Neutrophil (primary cell): ENCODE measurements at regions not wholly inside any gene's neighbourhood (a gene's known extent, or its start where the extent isn't known, plus 50 kb on each side); places are given as distances from the start of the nearest gene placed in this dataset.

Experiments
- H3K27ac ChIP-seq: fragments of 200-600 bp; sonication (generic); 2 replicates; pipeline ENCODE4 v1.5.1; 2016; ENCODE audit warnings: mild to moderate bottlenecking, moderate library complexity
- H3K27me3 ChIP-seq: fragments of 200-600 bp; sonication (generic); 2 replicates; pipeline ENCODE4 v1.6.0; 2016; ENCODE audit warnings: mild to moderate bottlenecking
- H3K36me3 ChIP-seq: fragments of 200-600 bp; sonication (generic); 2 replicates; pipeline ENCODE4 v1.5.1; 2017
- H3K4me1 ChIP-seq, 2 experiments: fragments of 200-600 bp in 1 of 2; sonication (generic) in 1 of 2; 1 replicate in 1 of 2; 2 replicates in 1 of 2; pipeline versions ENCODE4 v1.5.1 to v1.6.1; 2013 to 2016; ENCODE audit warnings: low read depth in 1 of 2, low read length in 1 of 2, mild to moderate bottlenecking in 1 of 2, moderate library complexity in 1 of 2; ENCODE audit not compliant: control insufficient read depth in 1 of 2, insufficient read depth in 1 of 2
- H3K4me3 ChIP-seq, 2 experiments: fragments of 200-600 bp in 1 of 2; sonication (generic) in 1 of 2; 1 replicate in 1 of 2; 2 replicates in 1 of 2; pipeline ENCODE4 v1.5.1; 2013 to 2016; ENCODE audit warnings: low read depth in 1 of 2, low read length in 1 of 2, mild to moderate bottlenecking in 1 of 2, moderate library complexity in 1 of 2
- H3K9me3 ChIP-seq: fragments of 200-600 bp; sonication (generic); 2 replicates; pipeline ENCODE4 v1.5.1; 2016
- TF ChIP-seq, protein P1 (sequence below): fragments of 200-600 bp; sonication (generic); IDR thresholded peaks from 2 replicates; pipeline ENCODE4 v1.5.1; 2016; ENCODE audit warnings: antibody characterized with exemption

DNA sequence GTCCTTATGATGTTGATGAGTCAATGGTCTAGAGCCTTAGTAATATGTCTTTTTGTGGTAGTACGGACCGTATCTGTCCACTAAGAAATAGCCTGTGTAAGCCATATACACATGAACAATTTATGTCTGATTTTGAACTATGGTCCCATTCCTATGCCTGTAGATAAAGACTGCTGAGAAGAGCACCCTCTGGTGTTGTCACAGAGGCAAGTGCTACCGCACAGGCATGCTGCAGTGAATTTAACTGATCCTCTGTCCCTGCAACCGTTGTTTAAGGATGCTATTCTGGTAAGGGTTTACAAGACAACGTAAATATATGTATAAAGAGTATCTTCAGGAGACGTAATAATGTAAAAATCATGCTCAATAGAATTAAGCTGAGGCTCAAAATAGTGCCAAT, 170.7 kb downstream of the UBE3A start:
- TF ChIP-seq, protein P1, sequence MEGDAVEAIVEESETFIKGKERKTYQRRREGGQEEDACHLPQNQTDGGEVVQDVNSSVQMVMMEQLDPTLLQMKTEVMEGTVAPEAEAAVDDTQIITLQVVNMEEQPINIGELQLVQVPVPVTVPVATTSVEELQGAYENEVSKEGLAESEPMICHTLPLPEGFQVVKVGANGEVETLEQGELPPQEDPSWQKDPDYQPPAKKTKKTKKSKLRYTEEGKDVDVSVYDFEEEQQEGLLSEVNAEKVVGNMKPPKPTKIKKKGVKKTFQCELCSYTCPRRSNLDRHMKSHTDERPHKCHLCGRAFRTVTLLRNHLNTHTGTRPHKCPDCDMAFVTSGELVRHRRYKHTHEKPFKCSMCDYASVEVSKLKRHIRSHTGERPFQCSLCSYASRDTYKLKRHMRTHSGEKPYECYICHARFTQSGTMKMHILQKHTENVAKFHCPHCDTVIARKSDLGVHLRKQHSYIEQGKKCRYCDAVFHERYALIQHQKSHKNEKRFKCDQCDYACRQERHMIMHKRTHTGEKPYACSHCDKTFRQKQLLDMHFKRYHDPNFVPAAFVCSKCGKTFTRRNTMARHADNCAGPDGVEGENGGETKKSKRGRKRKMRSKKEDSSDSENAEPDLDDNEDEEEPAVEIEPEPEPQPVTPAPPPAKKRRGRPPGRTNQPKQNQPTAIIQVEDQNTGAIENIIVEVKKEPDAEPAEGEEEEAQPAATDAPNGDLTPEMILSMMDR = no peak
- Histone ChIP-seq H3K36me3 (no peaks in the 10 kb centered on the region), H3K27ac (no peak overlapping the region), H3K4me3 (no peak overlapping the region), H3K4me1 (no peaks in the 10 kb centered on the region), H3K9me3 (no peaks in the 10 kb centered on the region), H3K27me3 (no peaks in the 10 kb centered on the region)
